ENCODE measurements at regions not wholly inside any gene's neighbourhood (a gene's known extent, or its start where the extent isn't known, plus 50 kb on each side); places are given as distances from the start of the nearest gene placed in this dataset.

DNA sequence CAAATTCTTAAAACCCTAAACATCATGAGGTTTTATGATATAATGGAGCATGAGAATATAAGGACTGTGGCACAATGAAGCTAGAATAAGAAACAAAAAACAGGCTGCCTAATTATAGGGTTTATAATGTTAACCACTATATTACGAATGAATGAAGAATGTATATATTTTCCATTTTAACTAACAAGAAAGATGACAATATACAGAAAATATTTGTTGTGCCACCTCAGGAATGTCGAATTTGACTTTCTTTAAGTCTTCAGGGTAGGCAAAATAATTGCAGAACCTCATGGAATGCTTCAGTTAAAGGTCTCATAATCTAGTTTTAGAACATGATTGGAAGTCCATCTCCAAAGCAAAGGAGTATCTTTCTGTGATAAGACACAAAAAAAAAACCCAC lies 282.9 kb upstream of the SLC8A1 start:
- Mint-ChIP-seq H3K27ac (no peak overlapping the region), H3K4me1 (no peaks in the 10 kb centered on the region), H3K4me3 (no peak overlapping the region), H3K36me3 (no peaks in the 10 kb centered on the region), H3K27me3 (ENCODE audit: low read depth in 3 of 3) (no peaks in the 10 kb centered on the region), H3K9me3 (no peaks in the 10 kb centered on the region)
- H3K27me3 ChIP-seq (ENCODE audit: control insufficient read depth in 2 of 2, insufficient read depth in 2 of 2, low read length in 2 of 2), result no peaks in the 10 kb centered on the region
- no peaks in the 10 kb centered on the region for H3K4me1 ChIP-seq (ENCODE audit: control insufficient read depth in 1 of 2, insufficient read depth in 2 of 2, low read length in 2 of 2)
- H3K79me2 ChIP-seq (ENCODE audit: insufficient read depth, low read length), result no peaks in the 10 kb centered on the region
- H2AFZ ChIP-seq (ENCODE audit: insufficient read depth, low read depth, low read length, poor library complexity, severe bottlenecking), result no peak overlapping the region
- no peak overlapping the region for H3K27ac ChIP-seq (ENCODE audit: low read depth in 1 of 2, low read length in 2 of 2)
- TF ChIP-seq, protein P1, sequence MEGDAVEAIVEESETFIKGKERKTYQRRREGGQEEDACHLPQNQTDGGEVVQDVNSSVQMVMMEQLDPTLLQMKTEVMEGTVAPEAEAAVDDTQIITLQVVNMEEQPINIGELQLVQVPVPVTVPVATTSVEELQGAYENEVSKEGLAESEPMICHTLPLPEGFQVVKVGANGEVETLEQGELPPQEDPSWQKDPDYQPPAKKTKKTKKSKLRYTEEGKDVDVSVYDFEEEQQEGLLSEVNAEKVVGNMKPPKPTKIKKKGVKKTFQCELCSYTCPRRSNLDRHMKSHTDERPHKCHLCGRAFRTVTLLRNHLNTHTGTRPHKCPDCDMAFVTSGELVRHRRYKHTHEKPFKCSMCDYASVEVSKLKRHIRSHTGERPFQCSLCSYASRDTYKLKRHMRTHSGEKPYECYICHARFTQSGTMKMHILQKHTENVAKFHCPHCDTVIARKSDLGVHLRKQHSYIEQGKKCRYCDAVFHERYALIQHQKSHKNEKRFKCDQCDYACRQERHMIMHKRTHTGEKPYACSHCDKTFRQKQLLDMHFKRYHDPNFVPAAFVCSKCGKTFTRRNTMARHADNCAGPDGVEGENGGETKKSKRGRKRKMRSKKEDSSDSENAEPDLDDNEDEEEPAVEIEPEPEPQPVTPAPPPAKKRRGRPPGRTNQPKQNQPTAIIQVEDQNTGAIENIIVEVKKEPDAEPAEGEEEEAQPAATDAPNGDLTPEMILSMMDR (IDR thresholded peaks at IDR 0.05), result no peak
- WGBS (ENCODE audit: insufficient coverage), result no CpG with 5 or more reads among the region's 2 CpGs
- H3K4me3 ChIP-seq (replicated peaks in 1 of 3; ENCODE audit: low read depth in 2 of 3, low read length in 3 of 3), result no peak overlapping the region
- H3K9ac ChIP-seq (ENCODE audit: insufficient read depth, low read length, poor library complexity, severe bottlenecking), result no peak overlapping the region
- no peaks in the 10 kb centered on the region for H3K36me3 ChIP-seq (replicated peaks in 1 of 2; ENCODE audit: control insufficient read depth in 1 of 2, insufficient read depth in 2 of 2, low read length in 2 of 2)
- intact Hi-C loops (cut with micrococcal nuclease), result no loop called here
- H4K20me1 ChIP-seq (ENCODE audit: insufficient read depth, low read length), result no peaks in the 10 kb centered on the region
- no peaks in the 10 kb centered on the region for H3K9me3 ChIP-seq (replicated peaks in 1 of 2; ENCODE audit: control insufficient read depth in 1 of 2, insufficient read depth in 1 of 2, low read length in 2 of 2)
- DNase-seq, result no peak
- H3K4me2 ChIP-seq (replicated peaks; ENCODE audit: extremely low read depth, low read length, poor library complexity, severe bottlenecking), result no peak overlapping the region

DNA sequence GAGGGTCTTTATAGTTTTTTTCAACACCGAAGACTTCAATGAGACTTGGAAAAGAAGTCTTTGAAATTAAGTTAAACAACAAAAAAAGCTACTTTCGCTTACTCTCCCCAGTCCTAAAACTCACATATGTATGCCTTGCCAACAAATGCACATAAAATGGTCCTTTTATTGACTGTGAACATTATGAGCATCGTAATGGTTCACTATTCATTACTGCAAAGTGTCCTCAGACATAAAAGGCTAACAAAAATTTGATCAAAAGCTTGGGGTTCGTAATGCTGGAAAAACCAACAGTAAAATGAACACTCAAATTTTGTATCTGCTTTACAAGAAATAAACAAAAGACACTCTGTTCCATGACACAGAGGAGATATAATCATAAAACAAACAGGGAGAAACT lies 285.3 kb upstream of the SLC8A1 start:
- Mint-ChIP-seq H3K27me3 (ENCODE audit: low read depth in 3 of 3) (no peaks in the 10 kb centered on the region), H3K27ac (no peak overlapping the region), H3K4me3 (no peak overlapping the region), H3K4me1 (no peaks in the 10 kb centered on the region), H3K36me3 (no peaks in the 10 kb centered on the region), H3K9me3 (no peaks in the 10 kb centered on the region)
- 85% methylated on average over 2 of the region's 4 CpGs for WGBS (ENCODE audit: insufficient coverage)
- Histone ChIP-seq H3K27me3 (ENCODE audit: control insufficient read depth in 2 of 2, insufficient read depth in 2 of 2, low read length in 2 of 2) (no peaks in the 10 kb centered on the region), H3K4me3 (replicated peaks in 1 of 3; ENCODE audit: low read depth in 2 of 3, low read length in 3 of 3) (no peak overlapping the region), H3K27ac (ENCODE audit: low read depth in 1 of 2, low read length in 2 of 2) (no peak overlapping the region), H3K9me3 (replicated peaks in 1 of 2; ENCODE audit: control insufficient read depth in 1 of 2, insufficient read depth in 1 of 2, low read length in 2 of 2) (no peaks in the 10 kb centered on the region), H3K79me2 (ENCODE audit: insufficient read depth, low read length) (no peaks in the 10 kb centered on the region), H3K36me3 (replicated peaks in 1 of 2; ENCODE audit: control insufficient read depth in 1 of 2, insufficient read depth in 2 of 2, low read length in 2 of 2) (no peaks in the 10 kb centered on the region), H3K4me1 (ENCODE audit: control insufficient read depth in 1 of 2, insufficient read depth in 2 of 2, low read length in 2 of 2) (no peaks in the 10 kb centered on the region), H4K20me1 (ENCODE audit: insufficient read depth, low read length) (no peaks in the 10 kb centered on the region), H3K9ac (ENCODE audit: insufficient read depth, low read length, poor library complexity, severe bottlenecking) (no peak overlapping the region), H2AFZ (ENCODE audit: insufficient read depth, low read depth, low read length, poor library complexity, severe bottlenecking) (no peak overlapping the region), H3K4me2 (replicated peaks; ENCODE audit: extremely low read depth, low read length, poor library complexity, severe bottlenecking) (no peak overlapping the region)
- TF ChIP-seq, protein P1 (IDR thresholded peaks at IDR 0.05), result no peak
- no peak for DNase-seq
- intact Hi-C loops (cut with micrococcal nuclease), result no loop called here
